ENCODE measurements at regions not wholly inside any gene's neighbourhood (a gene's known extent, or its start where the extent isn't known, plus 50 kb on each side); places are given as distances from the start of the nearest gene placed in this dataset.
A peak's percentile ranks its signal among the peaks of the same experiment; 100 is the strongest.

GRCh38 chr7:136303162-136303561, 326.0 kb upstream of the MTPN start:
- Histone ChIP-seq H3K79me2 (ENCODE audit: insufficient read depth, low read length) (no peaks in the 10 kb centered on the region), H4K20me1 (ENCODE audit: insufficient read depth, low read length) (no peaks in the 10 kb centered on the region), H3K9ac (ENCODE audit: low read length) (no peak overlapping the region), H2AFZ (ENCODE audit: low read length) (no peak overlapping the region), H3K27me3 (ENCODE audit: insufficient read depth, low read length) (no peaks in the 10 kb centered on the region), H3K4me3 (ENCODE audit: low read depth, low read length, poor library complexity, severe bottlenecking) (no peak overlapping the region), H3K27ac (ENCODE audit: low read depth, low read length, poor library complexity, severe bottlenecking) (no peak overlapping the region), H3K36me3 (ENCODE audit: insufficient read depth, low read length) (no peaks in the 10 kb centered on the region), H3K9me3 (ENCODE audit: low read length) (peaks cover 1% of the 10 kb centered on the region; the same call in 1 of the 2 replicates), H3K9me2 (ENCODE audit: low read depth, low read length) (no peaks in the 10 kb centered on the region), H3K4me2 (ENCODE audit: low read length) (no peak overlapping the region), H3K4me1 (ENCODE audit: insufficient read depth, low read length, severe bottlenecking) (no peaks in the 10 kb centered on the region), H3F3A (ENCODE audit: insufficient read depth, low read length) (no peaks in the 10 kb centered on the region)
- no peak for TF ChIP-seq CTCF (IDR thresholded peaks at IDR 0.05; ENCODE audit: low read length)
- TF ChIP-seq EZH2 (IDR thresholded peaks at IDR 0.05; ENCODE audit: borderline replicate concordance, low read length), result no peak

DNA sequence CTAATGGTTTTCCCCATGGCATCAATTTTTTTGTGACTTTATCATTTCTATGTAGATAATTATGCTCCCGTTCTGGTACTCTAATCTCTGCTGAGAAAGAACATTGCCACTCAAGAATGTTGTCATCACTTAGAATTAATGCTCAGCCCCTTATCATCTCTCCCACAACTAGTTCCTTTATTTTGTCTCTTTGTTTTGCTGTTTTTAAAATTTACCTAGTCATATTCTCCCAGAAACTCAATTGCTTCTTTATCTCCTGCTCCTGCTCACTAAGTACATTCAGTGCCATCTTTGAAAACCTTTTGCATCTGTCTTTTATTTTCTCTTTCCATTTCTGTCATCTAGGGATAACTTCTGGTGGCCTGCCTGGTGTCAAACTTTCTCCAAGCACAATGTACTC, 324.9 kb upstream of the MTPN start:
- Histone ChIP-seq H3K4me1 (ENCODE audit: insufficient read depth, low read length, severe bottlenecking) (no peaks in the 10 kb centered on the region), H3K9me2 (ENCODE audit: low read depth, low read length) (no peaks in the 10 kb centered on the region), H4K20me1 (ENCODE audit: insufficient read depth, low read length) (no peaks in the 10 kb centered on the region)

GRCh38 chr7:136294977-136295376, 317.8 kb upstream of the MTPN start:
- Histone ChIP-seq H3K9me3 (ENCODE audit: low read length) (no peaks in the 10 kb centered on the region), H3K79me2 (ENCODE audit: insufficient read depth, low read length) (no peaks in the 10 kb centered on the region), H3K27ac (ENCODE audit: low read depth, low read length, poor library complexity, severe bottlenecking) (no peak overlapping the region), H3K9me2 (ENCODE audit: low read depth, low read length) (no peaks in the 10 kb centered on the region), H3K4me3 (ENCODE audit: low read depth, low read length, poor library complexity, severe bottlenecking) (no peak overlapping the region), H3K27me3 (ENCODE audit: insufficient read depth, low read length) (no peaks in the 10 kb centered on the region), H3K36me3 (ENCODE audit: insufficient read depth, low read length) (no peaks in the 10 kb centered on the region), H3F3A (ENCODE audit: insufficient read depth, low read length) (no peaks in the 10 kb centered on the region; the same call in 1 of the 2 replicates), H3K4me2 (ENCODE audit: low read length) (no peak overlapping the region), H3K9ac (ENCODE audit: low read length) (no peak overlapping the region), H4K20me1 (ENCODE audit: insufficient read depth, low read length) (no peaks in the 10 kb centered on the region), H3K4me1 (ENCODE audit: insufficient read depth, low read length, severe bottlenecking) (peaks cover 30% of the 10 kb centered on the region), H2AFZ (ENCODE audit: low read length) (no peak overlapping the region)
- TF ChIP-seq EZH2 (IDR thresholded peaks at IDR 0.05; ENCODE audit: borderline replicate concordance, low read length) (no peak), CTCF (IDR thresholded peaks at IDR 0.05; ENCODE audit: low read length) (peak; percentile 50)

More for the DNA sequence above, 324.9 kb upstream of the MTPN start:
- Histone ChIP-seq H3F3A (ENCODE audit: insufficient read depth, low read length) (no peaks in the 10 kb centered on the region), H3K36me3 (ENCODE audit: insufficient read depth, low read length) (no peaks in the 10 kb centered on the region), H3K27me3 (ENCODE audit: insufficient read depth, low read length) (no peaks in the 10 kb centered on the region), H3K4me3 (ENCODE audit: low read depth, low read length, poor library complexity, severe bottlenecking) (no peak overlapping the region), H2AFZ (ENCODE audit: low read length) (no peak overlapping the region), H3K79me2 (ENCODE audit: insufficient read depth, low read length) (no peaks in the 10 kb centered on the region), H3K27ac (ENCODE audit: low read depth, low read length, poor library complexity, severe bottlenecking) (no peak overlapping the region), H3K9ac (ENCODE audit: low read length) (no peak overlapping the region), H3K4me2 (ENCODE audit: low read length) (no peak overlapping the region), H3K9me3 (ENCODE audit: low read length) (no peaks in the 10 kb centered on the region)
- no peak for TF ChIP-seq EZH2 (IDR thresholded peaks at IDR 0.05; ENCODE audit: borderline replicate concordance, low read length)
- TF ChIP-seq CTCF (IDR thresholded peaks at IDR 0.05; ENCODE audit: low read length), result no peak

All from OCI-LY1 (cell line).